Fibroblast of peridontal ligament (primary cell): ENCODE measurements at regions not wholly inside any gene's neighbourhood (a gene's known extent, or its start where the extent isn't known, plus 50 kb on each side); places are given as distances from the start of the nearest gene placed in this dataset.
"Not testable (repeated sequence)": the region's sequence is repeated elsewhere in the genome, so short reads cannot be mapped to it uniquely, and the experiment has no call there.

Experiments used
- DNase-seq: peaks from one replicate; pipeline ENCODE4 v3.0.0-alpha.2; 2010; ENCODE audit errors: extremely low read depth

- DNase-seq: no peak
Observed at GRCh38 chr5:101520417-101520816, 617.3 kb upstream of the ST8SIA4 start.

GRCh38 chr5:101517795-101518194 is 614.7 kb upstream of the ST8SIA4 start:
- no peak for DNase-seq

GRCh38 chr5:101515721-101516120 is 612.6 kb upstream of the ST8SIA4 start:
- no peak for DNase-seq

GRCh38 chr5:101505891-101506570 is 602.9 kb upstream of the ST8SIA4 start:
- no peak for DNase-seq

- DNase-seq: no peak
Observed at GRCh38 chr5:101482931-101483330, 579.8 kb upstream of the ST8SIA4 start.

GRCh38 chr5:101473483-101473882 is 570.4 kb upstream of the ST8SIA4 start:
- peak; percentile 2 for DNase-seq

GRCh38 chr5:101461455-101461854 is 558.4 kb upstream of the ST8SIA4 start:
- DNase-seq: no peak

GRCh38 chr5:101458587-101458986 is 555.5 kb upstream of the ST8SIA4 start:
- DNase-seq: no peak

- no peak for DNase-seq
Observed at GRCh38 chr5:101455851-101456250, 552.8 kb upstream of the ST8SIA4 start.

GRCh38 chr5:101455048-101455447 is 552.0 kb upstream of the ST8SIA4 start:
- DNase-seq: no peak

- DNase-seq: not testable (repeated sequence)
Observed at GRCh38 chr5:101442281-101442680, 539.2 kb upstream of the ST8SIA4 start.

GRCh38 chr5:101440173-101440572 is 537.1 kb upstream of the ST8SIA4 start:
- no peak for DNase-seq

GRCh38 chr5:101437351-101437750 is 534.3 kb upstream of the ST8SIA4 start:
- no peak for DNase-seq

GRCh38 chr5:101435768-101436167 is 532.7 kb upstream of the ST8SIA4 start:
- DNase-seq: no peak

GRCh38 chr5:101431201-101431600 is 528.1 kb upstream of the ST8SIA4 start:
- no peak for DNase-seq

GRCh38 chr5:101430551-101430950 is 527.5 kb upstream of the ST8SIA4 start:
- no peak for DNase-seq

GRCh38 chr5:101429241-101429640 is 526.2 kb upstream of the ST8SIA4 start:
- peak; percentile 65 for DNase-seq

GRCh38 chr5:101425339-101425859 is 522.3 kb upstream of the ST8SIA4 start:
- peak; percentile 34 for DNase-seq

- peak; percentile 78 for DNase-seq
Observed at GRCh38 chr5:101424530-101425175, 521.6 kb upstream of the ST8SIA4 start.

GRCh38 chr5:101418713-101419118 is 515.6 kb upstream of the ST8SIA4 start:
- DNase-seq: peak; percentile 46

GRCh38 chr5:101404531-101404930 is 501.4 kb upstream of the ST8SIA4 start:
- DNase-seq: no peak

- peak; percentile 74 for DNase-seq
Observed at GRCh38 chr5:101393795-101394450, 490.8 kb upstream of the ST8SIA4 start.
